Lung (tissue), 11 donors: ENCODE measurements at regions not wholly inside any gene's neighbourhood (a gene's known extent, or its start where the extent isn't known, plus 50 kb on each side); places are given as distances from the start of the nearest gene placed in this dataset.

Source experiments
- ATAC-seq: fragments of 200-7000 bp; cut with Tn5 transposase; one replicate; pipeline ENCODE4 v1.9.1; 2020; ENCODE audit warnings: moderate number of reproducible peaks; ENCODE audit not compliant: insufficient read depth, low FRiP score
- DNase-seq, 3 donors: peaks; one replicate each; pipeline ENCODE4 v3.0.0-alpha.2; 2013 to 2017
- H3K27ac ChIP-seq, 2 donors: one replicate each; pipeline ENCODE4 v1.5.1; 2013; ENCODE audit warnings: mild to moderate bottlenecking in 2 of 2, moderate library complexity in 2 of 2, control low read depth in 1 of 2, inconsistent platforms in 1 of 2, low read depth in 1 of 2, low read length in 1 of 2
- H3K27me3 ChIP-seq, 3 donors: one replicate each; pipeline ENCODE4 v1.5.1; 2013; ENCODE audit warnings: low read length in 2 of 3; ENCODE audit not compliant: control insufficient read depth in 3 of 3, insufficient read depth in 3 of 3
- H3K36me3 ChIP-seq, 4 donors: one replicate each; pipeline ENCODE4 v1.5.1; 2013; ENCODE audit warnings: low read length in 4 of 4, mild to moderate bottlenecking in 1 of 4, moderate library complexity in 1 of 4; ENCODE audit not compliant: control insufficient read depth in 4 of 4, insufficient read depth in 4 of 4
- H3K4me1 ChIP-seq, 5 donors: one replicate each; pipeline ENCODE4 v1.5.1; 2013; ENCODE audit warnings: low read length in 5 of 5, mild to moderate bottlenecking in 2 of 5, moderate library complexity in 1 of 5; ENCODE audit not compliant: control insufficient read depth in 5 of 5, insufficient read depth in 5 of 5
- H3K4me3 ChIP-seq: one replicate; pipeline ENCODE4 v1.5.1; 2013; ENCODE audit warnings: mild to moderate bottlenecking, control low read depth, moderate library complexity
- H3K9ac ChIP-seq, 2 donors: one replicate each; pipeline ENCODE4 v1.5.1; 2013; ENCODE audit warnings: low read length in 2 of 2, control low read depth in 1 of 2; ENCODE audit not compliant: insufficient read depth in 1 of 2
- H3K9me3 ChIP-seq, 4 donors: one replicate each; pipeline ENCODE4 v1.5.1; 2013; ENCODE audit warnings: low read length in 3 of 4, mild to moderate bottlenecking in 1 of 4, moderate library complexity in 1 of 4; ENCODE audit not compliant: control insufficient read depth in 4 of 4, insufficient read depth in 3 of 4
- WGBS, 2 donors: extraction: QIAGEN DNeasy Blood & Tissue Kit; methylation state at CpG; one replicate each; pipeline ENCODE4 v1.1.7; 2013; 5-methylcytosine and 5-hydroxymethylcytosine counted together
- TF ChIP-seq, protein P1 (sequence below): IDR thresholded peaks from 2 replicates; pipeline ENCODE4 v1.5.1; 2012; ENCODE audit warnings: mild to moderate bottlenecking; ENCODE audit errors: control extremely low read depth, extremely low read depth
- donor health status: control.
- donor health status: control.
- donor health status: Bipolar disorder and iron deficiency.
- donor health status: healthy.
- donor health status: DM: yes; HTN: yes; CAD: no.

DNA sequence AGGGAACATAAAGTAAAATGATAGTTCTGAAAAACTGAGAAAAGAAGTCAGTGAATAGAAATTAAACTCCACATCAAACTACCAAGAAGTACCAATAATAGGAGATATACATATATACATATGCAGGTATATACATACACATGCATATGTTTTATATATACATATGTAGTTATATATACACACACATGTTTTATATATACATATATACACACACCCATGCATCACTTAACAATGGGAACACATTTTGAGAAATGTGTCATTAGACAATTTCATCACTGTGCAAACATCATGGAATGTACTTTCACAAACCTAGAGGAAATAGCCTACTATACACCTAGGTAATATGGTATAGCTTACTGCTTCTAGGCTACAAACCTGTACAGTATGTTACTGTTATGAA lies 626.8 kb upstream of the PCDH9 start:
- no peaks in the 10 kb centered on the region for H3K36me3 ChIP-seq
- peaks cover 0 to 2% (median under 1%) of the 10 kb centered on the region in 4 donors for H3K9me3 ChIP-seq
- TF ChIP-seq, protein P1, sequence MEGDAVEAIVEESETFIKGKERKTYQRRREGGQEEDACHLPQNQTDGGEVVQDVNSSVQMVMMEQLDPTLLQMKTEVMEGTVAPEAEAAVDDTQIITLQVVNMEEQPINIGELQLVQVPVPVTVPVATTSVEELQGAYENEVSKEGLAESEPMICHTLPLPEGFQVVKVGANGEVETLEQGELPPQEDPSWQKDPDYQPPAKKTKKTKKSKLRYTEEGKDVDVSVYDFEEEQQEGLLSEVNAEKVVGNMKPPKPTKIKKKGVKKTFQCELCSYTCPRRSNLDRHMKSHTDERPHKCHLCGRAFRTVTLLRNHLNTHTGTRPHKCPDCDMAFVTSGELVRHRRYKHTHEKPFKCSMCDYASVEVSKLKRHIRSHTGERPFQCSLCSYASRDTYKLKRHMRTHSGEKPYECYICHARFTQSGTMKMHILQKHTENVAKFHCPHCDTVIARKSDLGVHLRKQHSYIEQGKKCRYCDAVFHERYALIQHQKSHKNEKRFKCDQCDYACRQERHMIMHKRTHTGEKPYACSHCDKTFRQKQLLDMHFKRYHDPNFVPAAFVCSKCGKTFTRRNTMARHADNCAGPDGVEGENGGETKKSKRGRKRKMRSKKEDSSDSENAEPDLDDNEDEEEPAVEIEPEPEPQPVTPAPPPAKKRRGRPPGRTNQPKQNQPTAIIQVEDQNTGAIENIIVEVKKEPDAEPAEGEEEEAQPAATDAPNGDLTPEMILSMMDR = no peak
- DNase-seq (no peak), ATAC-seq (no peak)
- no peaks in the 10 kb centered on the region for H3K27me3 ChIP-seq
- no peak overlapping the region for H3K27ac ChIP-seq
- H3K4me1 ChIP-seq = peaks cover 0 to 6% (median 0%) of the 10 kb centered on the region in 5 donors
- H3K4me3 ChIP-seq = no peak overlapping the region
- no peak overlapping the region for H3K9ac ChIP-seq

DNA sequence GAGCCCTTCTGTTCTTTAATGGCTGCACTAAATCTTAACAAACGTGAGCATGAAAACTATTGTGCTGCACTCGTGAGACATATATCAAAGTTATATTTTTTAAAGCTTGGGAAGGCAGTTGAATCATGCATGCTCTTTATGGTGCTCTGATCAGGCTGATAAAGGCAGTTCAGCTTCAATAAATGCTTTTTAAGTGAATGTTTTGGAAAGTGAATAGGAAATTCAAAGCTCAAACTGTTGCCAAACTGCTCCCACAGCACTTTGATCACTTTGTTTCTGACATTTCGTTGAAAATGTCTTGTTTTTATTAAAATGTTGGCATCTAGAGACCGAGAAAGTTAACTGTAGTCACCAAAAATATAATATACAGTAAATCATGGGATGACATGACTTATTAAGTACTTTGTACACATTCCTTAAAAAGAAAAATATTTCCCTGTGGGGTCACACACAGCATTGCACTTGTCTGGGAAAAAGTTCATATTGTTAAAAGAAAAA lies 625.7 kb upstream of the PCDH9 start:
- Histone ChIP-seq H3K36me3 (no peaks in the 10 kb centered on the region), H3K27ac (no peak overlapping the region), H3K9me3 (peaks cover 0 to 2% (median under 1%) of the 10 kb centered on the region in 4 donors), H3K4me3 (no peak overlapping the region), H3K9ac (no peak overlapping the region), H3K4me1 (peaks cover 0 to 6% (median 0%) of the 10 kb centered on the region in 5 donors), H3K27me3 (no peaks in the 10 kb centered on the region)
- WGBS, 2 donors = 16 to 18% methylated on average over 4 of the region's 4 CpGs
- ATAC-seq (no peak), DNase-seq (peak in 2 of 3 donors; percentile 42 to 43)
- TF ChIP-seq, protein P1 = no peak

DNA sequence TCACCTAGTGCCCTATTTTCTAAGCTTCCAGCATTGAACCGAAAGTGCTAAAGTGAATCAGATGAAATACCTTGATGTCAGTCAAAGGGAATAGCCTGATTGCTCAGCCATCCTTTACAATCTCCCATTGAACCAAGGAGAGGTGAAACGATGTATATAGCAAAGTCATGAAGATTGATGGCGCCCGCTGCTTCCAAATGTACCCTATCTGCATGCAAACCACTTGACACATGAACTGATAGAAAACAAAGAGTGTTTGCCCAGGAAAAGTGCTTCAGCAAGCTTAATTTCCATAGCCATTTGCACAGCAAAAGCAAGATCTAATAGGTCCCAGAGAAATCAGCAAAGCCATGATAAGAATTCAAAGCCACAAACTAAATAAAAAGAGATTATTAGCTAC lies 624.9 kb upstream of the PCDH9 start:
- H3K4me1 ChIP-seq = peaks cover 0 to 6% (median 0%) of the 10 kb centered on the region in 5 donors
- H3K36me3 ChIP-seq = no peaks in the 10 kb centered on the region
- H3K27ac ChIP-seq = no peak overlapping the region
- WGBS, 2 donors = 60 to 70% methylated on average over 4 of the region's 4 CpGs
- peaks cover 0 to 2% (median 0%) of the 10 kb centered on the region in 4 donors for H3K9me3 ChIP-seq
- DNase-seq = no peak
- TF ChIP-seq, protein P1 = no peak
- H3K4me3 ChIP-seq = no peak overlapping the region
- no peaks in the 10 kb centered on the region for H3K27me3 ChIP-seq
- no peak overlapping the region for H3K9ac ChIP-seq
- ATAC-seq = no peak

DNA sequence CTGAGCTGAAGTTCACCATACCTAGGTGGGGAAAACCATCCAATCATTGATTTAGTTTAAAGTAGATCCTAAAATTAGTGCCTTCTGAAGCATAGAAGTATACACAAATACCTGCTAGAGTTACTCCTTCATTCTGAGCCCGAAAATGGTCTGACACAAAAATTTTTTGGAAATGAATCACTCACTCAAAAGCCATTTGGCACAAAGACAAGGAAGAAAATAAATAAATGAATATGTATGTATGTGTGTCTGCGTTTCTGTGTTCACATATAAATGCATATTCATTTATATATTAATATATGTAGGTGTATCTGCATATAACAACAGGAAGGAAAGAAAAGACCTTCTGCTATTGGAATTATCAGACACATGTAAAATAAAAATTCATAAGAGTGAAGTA lies 614.4 kb upstream of the PCDH9 start:
- DNase-seq (no peak), ATAC-seq (no peak)
- no peaks in the 10 kb centered on the region for H3K27me3 ChIP-seq
- 69 to 82% methylated on average over 2 of the region's 2 CpGs for WGBS, 2 donors
- no peaks in the 10 kb centered on the region for H3K4me1 ChIP-seq
- TF ChIP-seq, protein P1 = no peak
- no peaks in the 10 kb centered on the region for H3K36me3 ChIP-seq
- H3K4me3 ChIP-seq = no peak overlapping the region
- no peak overlapping the region for H3K27ac ChIP-seq
- H3K9ac ChIP-seq = no peak overlapping the region
- H3K9me3 ChIP-seq = peaks cover 0 to 9% (median 0%) of the 10 kb centered on the region in 4 donors
